ENCODE measurements at regions not wholly inside any gene's neighbourhood (a gene's known extent, or its start where the extent isn't known, plus 50 kb on each side); places are given as distances from the start of the nearest gene placed in this dataset.

DNA sequence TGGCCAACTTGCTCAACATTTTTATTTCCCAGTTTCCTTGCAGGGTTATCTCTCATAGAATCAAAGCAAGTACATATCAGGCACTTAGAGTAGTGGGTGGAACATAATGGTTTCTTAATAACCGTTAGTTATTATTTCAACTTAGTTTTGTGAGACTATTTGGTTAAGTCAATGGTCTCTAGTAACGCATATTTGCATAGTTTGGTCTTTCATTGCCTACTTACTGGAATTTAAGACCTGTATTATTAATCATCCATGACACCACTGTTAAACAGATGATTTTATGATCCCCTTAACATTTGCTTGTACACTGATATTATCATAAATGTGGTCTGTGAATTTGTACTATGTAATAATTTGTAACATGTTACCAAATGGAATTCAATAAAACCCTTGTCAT, 70.9 kb upstream of the SMIM31 start (continued):
- no peak for TF ChIP-seq EZH2 (IDR thresholded peaks at IDR 0.05; ENCODE audit: low read depth, low read length, severe bottlenecking)
- no peak for TF ChIP-seq FOSL1 (IDR thresholded peaks at IDR 0.05; ENCODE audit: insufficient read depth, low read depth, low read length)
- no peak for TF ChIP-seq GABPA (IDR thresholded peaks at IDR 0.05; ENCODE audit: borderline replicate concordance, insufficient read depth, low read length)
- TF ChIP-seq ASH2L (IDR thresholded peaks at IDR 0.05; ENCODE audit: low read length): no peak
- TF ChIP-seq TEAD4 (IDR thresholded peaks at IDR 0.05; ENCODE audit: low read depth, low read length): no peak
- no peak for TF ChIP-seq RBBP5 (IDR thresholded peaks at IDR 0.05; ENCODE audit: borderline replicate concordance, low read depth, low read length)

Measured in H1 (cell line).